Prostate gland (tissue), 2 donors: ENCODE measurements at regions not wholly inside any gene's neighbourhood (a gene's known extent, or its start where the extent isn't known, plus 50 kb on each side); places are given as distances from the start of the nearest gene placed in this dataset.
A peak's percentile ranks its signal among the peaks of the same experiment; 100 is the strongest.
"Not testable (repeated sequence)": the region's sequence is repeated elsewhere in the genome, so short reads cannot be mapped to it uniquely, and the experiment has no call there.

Experiments used
- DNase-seq: peaks from one replicate; pipeline ENCODE4 v3.0.0-alpha.2; 2019; ENCODE audit warnings: low spot score
- H3K27ac ChIP-seq, 2 donors: fragments of 200-600 bp; sonication (generic); 2 replicates each; pipeline ENCODE4 v1.5.1; 2017 to 2019
- H3K27me3 ChIP-seq: fragments of 200-600 bp; sonication (generic); replicated peaks from 2 replicates; pipeline ENCODE4 v1.5.1; 2019; ENCODE audit not compliant: insufficient read depth
- H3K36me3 ChIP-seq, 2 donors: fragments of 200-600 bp; sonication (generic); 1 replicate in 1 of 2; 2 replicates in 1 of 2; pipeline versions ENCODE4 v1.5.1 to v1.8.1; 2017 to 2019
- H3K4me1 ChIP-seq: fragments of 200-600 bp; sonication (generic); replicated peaks from 2 replicates; pipeline ENCODE4 v1.5.1; 2019
- H3K4me3 ChIP-seq, 2 donors: fragments of 200-600 bp; sonication (generic); 2 replicates each; pipeline ENCODE4 v1.5.1; 2017 to 2019
- H3K9me3 ChIP-seq: fragments of 200-600 bp; sonication (generic); 2 replicates; pipeline ENCODE4 v1.5.1; 2017
- CTCF ChIP-seq, 4 experiments: fragments of 200-600 bp in 2 of 4; fragments of 450-650 bp in 2 of 4; sonication (generic) in 2 of 4; IDR thresholded peaks; 1 replicate in 3 of 4; 2 replicates in 1 of 4; pipeline ENCODE4 v1.5.1; 2016 to 2019; ENCODE audit warnings: antibody characterized with exemption in 4 of 4, mild to moderate bottlenecking in 2 of 4, moderate library complexity in 2 of 4
- POLR2A ChIP-seq: fragments of 450-650 bp; IDR thresholded peaks from one replicate; pipeline ENCODE4 v1.6.1; 2016; ENCODE audit warnings: antibody characterized with exemption, mild to moderate bottlenecking
- POLR2AphosphoS5 ChIP-seq: sonication (generic); formaldehyde crosslinking; IDR thresholded peaks from one replicate; pipeline ENCODE4 v1.6.1; 2017; ENCODE audit warnings: antibody characterized with exemption
- WGBS: methylation state at CpG from one replicate; pipeline ENCODE4 v1.1.5; 2018; 5-methylcytosine and 5-hydroxymethylcytosine counted together
- intact Hi-C: fragments of 100-400 bp; cut with DNase I; formaldehyde crosslinking; loops from one replicate; pipeline ENCODE4 v1.14.2; 2022

GRCh38 chr2:18976168-18976961, 382.1 kb downstream of the OSR1 start:
- Histone ChIP-seq H3K36me3 (no peaks in the 10 kb centered on the region), H3K9me3 (no peaks in the 10 kb centered on the region), H3K4me3 (peak overlapping the region in 1 of 2 donors; percentile 15), H3K4me1 (no peaks in the 10 kb centered on the region), H3K27me3 (no peaks in the 10 kb centered on the region), H3K27ac (peak overlapping the region; percentile 58 to 62)
- WGBS: 15% methylated on average over 14 of the region's 14 CpGs
- DNase-seq: no peak
- TF ChIP-seq CTCF (IDR thresholded peaks at IDR 0.05): no peak
- peak; percentile 56 for TF ChIP-seq POLR2AphosphoS5
- no peak for TF ChIP-seq POLR2A
- intact Hi-C loops: loop anchor here (5.0 to 10.0 kb wide), 4 partner anchors 224 to 888 kb away; no protein-coding TSS in a partner anchor

GRCh38 chr2:18975506-18976167, 382.8 kb downstream of the OSR1 start:
- Histone ChIP-seq H3K4me3 (peak overlapping the region in 1 of 2 donors; percentile 15), H3K27ac (peak overlapping the region in 1 of 2 donors; percentile 58), H3K27me3 (no peaks in the 10 kb centered on the region), H3K36me3 (no peaks in the 10 kb centered on the region), H3K9me3 (no peaks in the 10 kb centered on the region), H3K4me1 (no peaks in the 10 kb centered on the region)
- intact Hi-C loops: loop anchor here (5.0 to 10.0 kb wide), 4 partner anchors 223 to 889 kb away; no protein-coding TSS in a partner anchor
- 26% methylated on average over 9 of the region's 9 CpGs for WGBS
- TF ChIP-seq POLR2AphosphoS5 (no peak), POLR2A (no peak)
- DNase-seq: no peak

GRCh38 chr2:18971628-18972027, 382.3 kb upstream of the NT5C1B start:
- TF ChIP-seq POLR2A: no peak
- TF ChIP-seq POLR2AphosphoS5: no peak
- TF ChIP-seq CTCF (IDR thresholded peaks at IDR 0.05): no peak
- Histone ChIP-seq H3K36me3 (no peaks in the 10 kb centered on the region), H3K27ac (no peak overlapping the region), H3K4me3 (no peak overlapping the region), H3K4me1 (no peaks in the 10 kb centered on the region), H3K9me3 (no peaks in the 10 kb centered on the region), H3K27me3 (no peaks in the 10 kb centered on the region)
- no peak for DNase-seq
- intact Hi-C loops: loop anchor here (10.0 kb wide), 2 partner anchors 537 to 893 kb away; no protein-coding TSS in a partner anchor

- H3K4me3 ChIP-seq: no peak overlapping the region
- no peaks in the 10 kb centered on the region for H3K27me3 ChIP-seq
- no peak for DNase-seq
- H3K9me3 ChIP-seq: no peaks in the 10 kb centered on the region
- no peaks in the 10 kb centered on the region for H3K4me1 ChIP-seq
- 94% methylated on average over 3 of the region's 3 CpGs for WGBS
- no peak for TF ChIP-seq POLR2AphosphoS5
- TF ChIP-seq POLR2A: no peak
- no peak for TF ChIP-seq CTCF (IDR thresholded peaks at IDR 0.05)
- H3K36me3 ChIP-seq: no peaks in the 10 kb centered on the region
- H3K27ac ChIP-seq: no peak overlapping the region
- intact Hi-C loops: loop anchor here (10.0 kb wide), 2 partner anchors 536 to 894 kb away; no protein-coding TSS in a partner anchor
Observed at GRCh38 chr2:18971069-18971378, 381.7 kb upstream of the NT5C1B start.

- Histone ChIP-seq H3K4me1 (no peaks in the 10 kb centered on the region), H3K9me3 (no peaks in the 10 kb centered on the region), H3K27me3 (no peaks in the 10 kb centered on the region), H3K27ac (no peak overlapping the region), H3K4me3 (no peak overlapping the region), H3K36me3 (no peaks in the 10 kb centered on the region)
- intact Hi-C loops: no loop called here
- 60% methylated on average over 1 of the region's 1 CpG for WGBS
- no peak for TF ChIP-seq POLR2AphosphoS5
- no peak for TF ChIP-seq POLR2A
- TF ChIP-seq CTCF (IDR thresholded peaks at IDR 0.05): no peak
- no peak for DNase-seq
Observed at GRCh38 chr2:18966131-18966530, 376.8 kb upstream of the NT5C1B start.

- H3K9me3 ChIP-seq, H3K4me1 ChIP-seq, H3K4me3 ChIP-seq, H3K36me3 ChIP-seq, intact Hi-C loops, H3K27ac ChIP-seq, DNase-seq, H3K27me3 ChIP-seq: not testable (repeated sequence)
- WGBS: 91% methylated on average over 3 of the region's 3 CpGs
Observed at GRCh38 chr2:18963739-18964256, 374.4 kb upstream of the NT5C1B start.
